ENCODE measurements at regions not wholly inside any gene's neighbourhood (a gene's known extent, or its start where the extent isn't known, plus 50 kb on each side); places are given as distances from the start of the nearest gene placed in this dataset.

DNA sequence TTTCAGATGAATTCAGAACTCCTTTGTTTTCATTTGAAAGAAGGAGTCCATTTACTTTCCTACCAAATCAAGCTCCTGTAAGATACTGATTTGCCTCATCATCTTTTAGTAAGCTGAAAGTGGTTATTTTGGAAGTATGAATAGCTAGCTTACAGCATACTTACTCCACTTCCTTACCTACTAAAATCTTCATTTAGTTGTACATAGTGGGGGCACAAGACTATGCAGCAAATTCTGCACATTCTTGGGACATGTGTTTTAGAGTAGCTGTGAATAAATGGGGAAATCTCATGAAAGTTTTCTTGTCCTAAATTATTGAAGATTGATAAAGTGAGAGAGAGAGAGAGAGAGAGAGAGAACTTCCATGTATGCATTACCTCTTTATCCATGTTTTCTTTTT lies 256.3 kb downstream of the OGFRL1 start:
- H3K36me3 Mint-ChIP-seq (ENCODE audit: low read depth), result no peaks in the 10 kb centered on the region
- H3K4me1 Mint-ChIP-seq (ENCODE audit: low read depth), result peaks cover 15% of the 10 kb centered on the region
- H3K9me3 Mint-ChIP-seq (ENCODE audit: low read depth), result peaks cover 11% of the 10 kb centered on the region
- TF ChIP-seq, protein P1, sequence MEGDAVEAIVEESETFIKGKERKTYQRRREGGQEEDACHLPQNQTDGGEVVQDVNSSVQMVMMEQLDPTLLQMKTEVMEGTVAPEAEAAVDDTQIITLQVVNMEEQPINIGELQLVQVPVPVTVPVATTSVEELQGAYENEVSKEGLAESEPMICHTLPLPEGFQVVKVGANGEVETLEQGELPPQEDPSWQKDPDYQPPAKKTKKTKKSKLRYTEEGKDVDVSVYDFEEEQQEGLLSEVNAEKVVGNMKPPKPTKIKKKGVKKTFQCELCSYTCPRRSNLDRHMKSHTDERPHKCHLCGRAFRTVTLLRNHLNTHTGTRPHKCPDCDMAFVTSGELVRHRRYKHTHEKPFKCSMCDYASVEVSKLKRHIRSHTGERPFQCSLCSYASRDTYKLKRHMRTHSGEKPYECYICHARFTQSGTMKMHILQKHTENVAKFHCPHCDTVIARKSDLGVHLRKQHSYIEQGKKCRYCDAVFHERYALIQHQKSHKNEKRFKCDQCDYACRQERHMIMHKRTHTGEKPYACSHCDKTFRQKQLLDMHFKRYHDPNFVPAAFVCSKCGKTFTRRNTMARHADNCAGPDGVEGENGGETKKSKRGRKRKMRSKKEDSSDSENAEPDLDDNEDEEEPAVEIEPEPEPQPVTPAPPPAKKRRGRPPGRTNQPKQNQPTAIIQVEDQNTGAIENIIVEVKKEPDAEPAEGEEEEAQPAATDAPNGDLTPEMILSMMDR (IDR thresholded peaks at IDR 0.05), result no peak
- no peaks in the 10 kb centered on the region for H3K27me3 Mint-ChIP-seq (ENCODE audit: low read depth)
- no peak overlapping the region for H3K4me3 Mint-ChIP-seq (ENCODE audit: unreplicated experiment)
- no peak overlapping the region for H3K27ac Mint-ChIP-seq (ENCODE audit: unreplicated experiment)
- DNase-seq (ENCODE audit: low spot score), result no peak

DNA sequence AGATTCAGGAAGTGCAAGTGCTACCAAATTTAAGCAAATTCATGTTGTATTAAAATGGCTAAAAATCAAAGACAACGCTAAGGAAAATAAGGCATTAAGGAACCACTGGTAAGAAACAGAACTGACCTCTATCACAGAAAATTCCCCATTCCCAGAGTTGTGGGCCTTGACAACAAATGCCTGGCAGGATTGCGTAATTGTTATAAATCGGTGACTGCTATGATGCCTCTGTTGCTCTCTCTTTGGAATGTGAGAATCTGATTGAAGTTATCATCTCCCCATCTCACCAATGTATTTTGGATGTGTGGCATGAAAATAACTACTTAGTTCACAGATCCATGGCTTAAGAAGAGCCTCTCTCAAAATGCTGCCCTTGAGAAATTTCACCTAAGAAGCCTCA lies 257.3 kb downstream of the OGFRL1 start:
- no peaks in the 10 kb centered on the region for H3K36me3 Mint-ChIP-seq (ENCODE audit: low read depth)
- H3K9me3 Mint-ChIP-seq (ENCODE audit: low read depth), result peaks cover 11% of the 10 kb centered on the region
- no peak overlapping the region for H3K27ac Mint-ChIP-seq (ENCODE audit: unreplicated experiment)
- H3K27me3 Mint-ChIP-seq (ENCODE audit: low read depth), result no peaks in the 10 kb centered on the region
- peaks cover 15% of the 10 kb centered on the region for H3K4me1 Mint-ChIP-seq (ENCODE audit: low read depth)
- H3K4me3 Mint-ChIP-seq (ENCODE audit: unreplicated experiment), result no peak overlapping the region
- TF ChIP-seq, protein P1 (IDR thresholded peaks at IDR 0.05), result no peak
- no peak for DNase-seq (ENCODE audit: low spot score)

DNA sequence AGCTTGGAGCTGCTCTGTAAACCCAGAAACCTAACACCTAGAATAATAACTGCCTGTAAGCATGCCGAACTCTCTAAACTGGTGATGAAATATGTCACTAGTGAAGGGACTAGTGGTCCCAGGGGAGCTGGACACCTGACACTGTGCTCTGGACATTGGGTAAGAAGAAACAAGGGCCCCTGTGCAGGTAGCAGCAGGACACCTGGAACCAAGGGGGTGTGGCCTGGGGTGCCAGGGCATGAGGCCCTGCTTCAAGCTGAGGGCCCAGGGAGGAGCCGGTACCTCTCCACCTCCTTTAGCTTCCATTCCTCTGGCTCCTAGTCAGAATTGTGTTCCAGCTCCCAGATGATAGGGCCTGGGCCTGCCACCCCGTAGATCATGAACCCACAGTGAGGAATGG lies 263.2 kb downstream of the OGFRL1 start:
- peak; percentile 64 for DNase-seq (ENCODE audit: low spot score)
- Mint-ChIP-seq H3K36me3 (ENCODE audit: low read depth) (peaks cover 3% of the 10 kb centered on the region), H3K9me3 (ENCODE audit: low read depth) (peaks cover 25% of the 10 kb centered on the region), H3K27me3 (ENCODE audit: low read depth) (peaks cover 2% of the 10 kb centered on the region), H3K4me1 (ENCODE audit: low read depth) (no peaks in the 10 kb centered on the region), H3K4me3 (ENCODE audit: unreplicated experiment) (no peak overlapping the region), H3K27ac (ENCODE audit: unreplicated experiment) (no peak overlapping the region)
- TF ChIP-seq, protein P1 (IDR thresholded peaks at IDR 0.05), result no peak

DNA sequence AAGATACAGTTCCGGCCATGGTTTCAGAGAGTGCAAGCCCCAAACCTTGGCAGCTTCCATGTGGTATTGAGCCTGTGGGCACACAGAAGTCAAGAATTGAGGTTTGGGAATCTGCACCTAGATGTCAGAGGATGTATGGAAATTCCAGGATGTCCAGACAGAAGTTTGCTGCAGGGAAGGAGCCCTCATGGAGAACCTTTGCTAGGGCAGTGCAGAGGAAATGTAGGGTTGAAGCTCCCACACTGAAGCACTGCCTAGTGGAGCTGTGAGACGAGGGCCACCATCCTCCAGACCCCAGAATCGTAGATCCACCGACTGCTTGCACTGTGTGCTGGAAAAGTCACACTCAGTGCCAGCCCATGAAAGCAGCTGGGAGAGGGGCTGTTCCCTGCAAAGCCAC lies 267.5 kb downstream of the OGFRL1 start:
- DNase-seq (ENCODE audit: low spot score), result no peak
- peaks cover 7% of the 10 kb centered on the region for H3K36me3 Mint-ChIP-seq (ENCODE audit: low read depth)
- H3K4me1 Mint-ChIP-seq (ENCODE audit: low read depth), result no peaks in the 10 kb centered on the region
- TF ChIP-seq, protein P1 (IDR thresholded peaks at IDR 0.05), result no peak
- H3K27me3 Mint-ChIP-seq (ENCODE audit: low read depth), result peaks cover 2% of the 10 kb centered on the region
- peaks cover 47% of the 10 kb centered on the region for H3K9me3 Mint-ChIP-seq (ENCODE audit: low read depth)
- H3K27ac Mint-ChIP-seq (ENCODE audit: unreplicated experiment), result no peak overlapping the region
- no peak overlapping the region for H3K4me3 Mint-ChIP-seq (ENCODE audit: unreplicated experiment)

DNA sequence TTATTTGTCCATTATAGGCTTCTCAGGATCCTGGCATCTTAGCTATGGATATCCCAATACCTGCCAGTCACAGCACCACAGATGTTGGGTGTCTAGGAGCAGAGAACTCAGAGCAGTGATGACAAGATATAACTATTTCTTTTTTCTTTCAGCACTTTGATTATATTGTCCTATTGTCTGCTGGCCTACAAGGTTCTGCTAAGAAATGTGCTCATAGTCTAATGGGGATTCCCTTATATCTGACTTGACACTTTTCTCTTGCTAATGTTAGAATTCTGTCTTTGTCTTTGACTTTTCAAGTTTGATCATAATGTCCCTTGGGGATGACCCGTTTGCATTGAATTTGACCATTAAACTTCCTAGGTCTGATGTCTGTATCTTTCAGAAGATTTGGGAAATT lies 270.4 kb downstream of the OGFRL1 start:
- Mint-ChIP-seq H3K36me3 (ENCODE audit: low read depth) (peaks cover 7% of the 10 kb centered on the region), H3K4me1 (ENCODE audit: low read depth) (no peaks in the 10 kb centered on the region), H3K4me3 (ENCODE audit: unreplicated experiment) (no peak overlapping the region), H3K9me3 (ENCODE audit: low read depth) (peaks cover 38% of the 10 kb centered on the region), H3K27me3 (ENCODE audit: low read depth) (peaks cover 3% of the 10 kb centered on the region), H3K27ac (ENCODE audit: unreplicated experiment) (no peak overlapping the region)
- no peak for DNase-seq (ENCODE audit: low spot score)
- TF ChIP-seq, protein P1 (IDR thresholded peaks at IDR 0.05), result no peak

All from chondrocyte (in vitro differentiated cells).